Thyroid gland (tissue), 4 donors: ENCODE measurements at regions not wholly inside any gene's neighbourhood (a gene's known extent, or its start where the extent isn't known, plus 50 kb on each side); places are given as distances from the start of the nearest gene placed in this dataset.
"Not testable (repeated sequence)": the region's sequence is repeated elsewhere in the genome, so short reads cannot be mapped to it uniquely, and the experiment has no call there.

Experiments used
- POLR2A ChIP-seq, 2 donors: fragments of 450-650 bp; IDR thresholded peaks; one replicate each; pipeline ENCODE4 v1.6.1; 2017; ENCODE audit warnings: antibody characterized with exemption in 2 of 2, mild to moderate bottlenecking in 2 of 2, moderate library complexity in 1 of 2
- TF ChIP-seq, protein P1 (sequence below), 6 experiments: fragments of 200-600 bp in 3 of 6; fragments of 450-650 bp in 3 of 6; sonication (generic) in 3 of 6; IDR thresholded peaks; one replicate each; pipeline ENCODE4 v1.5.1; 2016 to 2019; ENCODE audit warnings: antibody characterized with exemption in 6 of 6, mild to moderate bottlenecking in 2 of 6, inconsistent platforms in 1 of 6, moderate library complexity in 1 of 6

DNA sequence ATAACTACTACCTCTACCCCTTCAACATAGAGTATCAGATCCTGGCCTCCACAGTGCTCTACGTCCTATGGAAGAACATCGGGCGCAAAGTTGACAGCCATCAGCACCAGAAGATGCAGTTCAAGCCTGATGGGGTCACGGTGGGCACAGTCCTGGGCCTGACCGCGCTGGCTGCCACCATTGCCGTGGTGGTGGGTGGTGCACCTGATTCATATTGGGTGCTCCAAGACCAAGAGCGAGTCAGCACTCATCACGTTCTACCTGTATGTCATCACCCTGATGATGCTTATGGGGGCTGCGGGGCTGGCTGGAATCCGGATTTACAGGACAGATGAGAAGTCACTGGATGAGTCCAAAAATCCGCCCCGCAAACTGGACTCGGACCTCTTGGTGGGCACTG, 846.4 kb downstream of the RPIA start:
- TF ChIP-seq, protein P1, sequence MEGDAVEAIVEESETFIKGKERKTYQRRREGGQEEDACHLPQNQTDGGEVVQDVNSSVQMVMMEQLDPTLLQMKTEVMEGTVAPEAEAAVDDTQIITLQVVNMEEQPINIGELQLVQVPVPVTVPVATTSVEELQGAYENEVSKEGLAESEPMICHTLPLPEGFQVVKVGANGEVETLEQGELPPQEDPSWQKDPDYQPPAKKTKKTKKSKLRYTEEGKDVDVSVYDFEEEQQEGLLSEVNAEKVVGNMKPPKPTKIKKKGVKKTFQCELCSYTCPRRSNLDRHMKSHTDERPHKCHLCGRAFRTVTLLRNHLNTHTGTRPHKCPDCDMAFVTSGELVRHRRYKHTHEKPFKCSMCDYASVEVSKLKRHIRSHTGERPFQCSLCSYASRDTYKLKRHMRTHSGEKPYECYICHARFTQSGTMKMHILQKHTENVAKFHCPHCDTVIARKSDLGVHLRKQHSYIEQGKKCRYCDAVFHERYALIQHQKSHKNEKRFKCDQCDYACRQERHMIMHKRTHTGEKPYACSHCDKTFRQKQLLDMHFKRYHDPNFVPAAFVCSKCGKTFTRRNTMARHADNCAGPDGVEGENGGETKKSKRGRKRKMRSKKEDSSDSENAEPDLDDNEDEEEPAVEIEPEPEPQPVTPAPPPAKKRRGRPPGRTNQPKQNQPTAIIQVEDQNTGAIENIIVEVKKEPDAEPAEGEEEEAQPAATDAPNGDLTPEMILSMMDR (IDR thresholded peaks at IDR 0.05), result not testable (repeated sequence)
- not testable (repeated sequence) for TF ChIP-seq POLR2A (IDR thresholded peaks at IDR 0.05)
